Ishikawa (cell line): ENCODE measurements at regions not wholly inside any gene's neighbourhood (a gene's known extent, or its start where the extent isn't known, plus 50 kb on each side); places are given as distances from the start of the nearest gene placed in this dataset.

Experiments
- CREB1 ChIP-seq: IDR thresholded peaks from 2 replicates; pipeline ENCODE4 v1.6.1; 2012; ENCODE audit warnings: low read depth
- TAF1 ChIP-seq: IDR thresholded peaks from 2 replicates; pipeline ENCODE4 v1.6.1; 2012; ENCODE audit warnings: low read depth, mild to moderate bottlenecking
- YY1 ChIP-seq: IDR thresholded peaks from 2 replicates; pipeline ENCODE4 v1.6.1; 2012; ENCODE audit warnings: low read depth
- TF ChIP-seq, protein P1 (sequence below): IDR thresholded peaks from 2 replicates; pipeline ENCODE4 v1.6.1; 2012; ENCODE audit warnings: low read depth, mild to moderate bottlenecking

DNA sequence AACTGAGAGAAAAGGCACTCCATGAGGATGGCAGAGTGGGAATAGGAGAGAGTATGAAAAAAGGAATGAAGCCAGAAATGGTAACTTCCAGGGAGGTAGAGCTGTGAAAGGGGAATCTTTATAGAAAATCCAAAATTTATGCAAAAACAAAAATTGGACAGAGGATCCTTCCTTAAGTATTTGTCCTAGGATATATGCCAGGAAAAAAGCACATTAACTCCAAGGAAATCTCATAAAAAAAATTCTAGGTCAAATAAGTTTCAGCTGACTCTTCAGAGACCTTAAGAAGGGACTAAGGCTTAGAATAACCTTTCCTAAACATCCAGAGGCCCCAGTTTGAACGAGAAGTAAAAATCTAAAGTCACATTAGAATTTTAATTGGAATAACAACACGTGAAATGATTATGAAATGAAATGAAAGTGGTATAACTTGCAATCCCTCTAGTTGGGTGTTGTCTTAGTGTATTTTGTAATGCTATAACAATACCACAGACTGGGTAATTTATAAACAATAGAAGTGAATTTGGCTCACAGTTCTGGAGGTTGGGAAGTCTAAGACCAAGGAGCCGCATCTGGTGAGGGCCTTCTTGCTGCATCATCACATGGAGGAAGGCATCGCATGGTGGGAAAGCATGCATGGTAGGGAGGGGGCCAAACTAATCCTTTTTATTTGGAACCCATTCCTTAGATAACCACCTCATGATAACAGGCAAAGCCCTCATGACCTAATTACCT lies 145.4 kb upstream of the RXFP1 start:
- TF ChIP-seq YY1 (no peak), TAF1 (no peak), CREB1 (no peak)
- TF ChIP-seq, protein P1, sequence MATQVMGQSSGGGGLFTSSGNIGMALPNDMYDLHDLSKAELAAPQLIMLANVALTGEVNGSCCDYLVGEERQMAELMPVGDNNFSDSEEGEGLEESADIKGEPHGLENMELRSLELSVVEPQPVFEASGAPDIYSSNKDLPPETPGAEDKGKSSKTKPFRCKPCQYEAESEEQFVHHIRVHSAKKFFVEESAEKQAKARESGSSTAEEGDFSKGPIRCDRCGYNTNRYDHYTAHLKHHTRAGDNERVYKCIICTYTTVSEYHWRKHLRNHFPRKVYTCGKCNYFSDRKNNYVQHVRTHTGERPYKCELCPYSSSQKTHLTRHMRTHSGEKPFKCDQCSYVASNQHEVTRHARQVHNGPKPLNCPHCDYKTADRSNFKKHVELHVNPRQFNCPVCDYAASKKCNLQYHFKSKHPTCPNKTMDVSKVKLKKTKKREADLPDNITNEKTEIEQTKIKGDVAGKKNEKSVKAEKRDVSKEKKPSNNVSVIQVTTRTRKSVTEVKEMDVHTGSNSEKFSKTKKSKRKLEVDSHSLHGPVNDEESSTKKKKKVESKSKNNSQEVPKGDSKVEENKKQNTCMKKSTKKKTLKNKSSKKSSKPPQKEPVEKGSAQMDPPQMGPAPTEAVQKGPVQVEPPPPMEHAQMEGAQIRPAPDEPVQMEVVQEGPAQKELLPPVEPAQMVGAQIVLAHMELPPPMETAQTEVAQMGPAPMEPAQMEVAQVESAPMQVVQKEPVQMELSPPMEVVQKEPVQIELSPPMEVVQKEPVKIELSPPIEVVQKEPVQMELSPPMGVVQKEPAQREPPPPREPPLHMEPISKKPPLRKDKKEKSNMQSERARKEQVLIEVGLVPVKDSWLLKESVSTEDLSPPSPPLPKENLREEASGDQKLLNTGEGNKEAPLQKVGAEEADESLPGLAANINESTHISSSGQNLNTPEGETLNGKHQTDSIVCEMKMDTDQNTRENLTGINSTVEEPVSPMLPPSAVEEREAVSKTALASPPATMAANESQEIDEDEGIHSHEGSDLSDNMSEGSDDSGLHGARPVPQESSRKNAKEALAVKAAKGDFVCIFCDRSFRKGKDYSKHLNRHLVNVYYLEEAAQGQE: no peak
